GM06990 (cell line): ENCODE measurements at regions not wholly inside any gene's neighbourhood (a gene's known extent, or its start where the extent isn't known, plus 50 kb on each side); places are given as distances from the start of the nearest gene placed in this dataset.

Source experiments
- DNase-seq: peaks from one replicate; pipeline ENCODE4 v3.0.0-alpha.2; 2011; ENCODE audit not compliant: insufficient read length; ENCODE audit errors: extremely low read depth
- H3K27me3 ChIP-seq: replicated peaks from 2 replicates; pipeline ENCODE4 v1.6.0; 2011; ENCODE audit warnings: low read length; ENCODE audit not compliant: control insufficient read depth, insufficient read depth
- H3K36me3 ChIP-seq: 2 replicates; pipeline ENCODE4 v1.5.1; 2011; ENCODE audit warnings: low read length; ENCODE audit not compliant: control insufficient read depth, insufficient read depth
- H3K4me3 ChIP-seq: replicated peaks from 2 replicates; pipeline ENCODE4 v1.5.1; 2011; ENCODE audit warnings: low read depth, mild to moderate bottlenecking, control low read depth, low read length
- TF ChIP-seq, protein P1 (sequence below): IDR thresholded peaks from 2 replicates; pipeline ENCODE4 v1.5.1; 2011; ENCODE audit warnings: low read length, control low read depth, mild to moderate bottlenecking, inconsistent platforms; ENCODE audit not compliant: insufficient read depth, poor library complexity, severe bottlenecking

DNA sequence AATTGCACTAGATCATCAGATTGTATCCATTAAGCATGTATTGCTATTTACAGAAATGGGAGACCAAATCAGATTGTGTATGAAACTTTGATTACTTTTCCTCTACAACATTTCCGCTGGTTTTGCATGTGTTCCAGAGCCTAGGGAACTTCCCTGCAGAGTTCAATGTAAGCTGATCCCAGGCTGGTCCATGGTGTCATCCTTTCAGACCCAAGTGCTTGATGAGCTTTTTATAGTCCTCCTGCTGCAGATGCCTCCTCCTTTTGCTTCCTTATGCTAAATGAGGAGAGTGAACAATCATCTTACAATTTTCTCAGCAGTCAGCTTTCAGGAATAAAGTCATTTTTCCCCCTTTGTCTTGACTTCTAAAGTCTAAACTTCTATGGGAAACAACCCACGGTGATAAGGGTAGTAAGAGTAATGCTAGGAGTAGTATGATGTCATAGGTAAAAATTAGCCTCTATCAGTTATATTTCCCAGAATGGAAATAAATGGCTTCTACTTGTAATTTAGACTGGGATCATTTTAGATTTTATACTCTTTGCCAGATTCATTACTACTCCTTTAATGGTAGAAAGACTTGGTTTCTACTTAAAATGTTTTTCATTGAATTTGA, 55.1 kb upstream of the SLC4A4 start:
- DNase-seq, result no peak
- TF ChIP-seq, protein P1, sequence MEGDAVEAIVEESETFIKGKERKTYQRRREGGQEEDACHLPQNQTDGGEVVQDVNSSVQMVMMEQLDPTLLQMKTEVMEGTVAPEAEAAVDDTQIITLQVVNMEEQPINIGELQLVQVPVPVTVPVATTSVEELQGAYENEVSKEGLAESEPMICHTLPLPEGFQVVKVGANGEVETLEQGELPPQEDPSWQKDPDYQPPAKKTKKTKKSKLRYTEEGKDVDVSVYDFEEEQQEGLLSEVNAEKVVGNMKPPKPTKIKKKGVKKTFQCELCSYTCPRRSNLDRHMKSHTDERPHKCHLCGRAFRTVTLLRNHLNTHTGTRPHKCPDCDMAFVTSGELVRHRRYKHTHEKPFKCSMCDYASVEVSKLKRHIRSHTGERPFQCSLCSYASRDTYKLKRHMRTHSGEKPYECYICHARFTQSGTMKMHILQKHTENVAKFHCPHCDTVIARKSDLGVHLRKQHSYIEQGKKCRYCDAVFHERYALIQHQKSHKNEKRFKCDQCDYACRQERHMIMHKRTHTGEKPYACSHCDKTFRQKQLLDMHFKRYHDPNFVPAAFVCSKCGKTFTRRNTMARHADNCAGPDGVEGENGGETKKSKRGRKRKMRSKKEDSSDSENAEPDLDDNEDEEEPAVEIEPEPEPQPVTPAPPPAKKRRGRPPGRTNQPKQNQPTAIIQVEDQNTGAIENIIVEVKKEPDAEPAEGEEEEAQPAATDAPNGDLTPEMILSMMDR, result no peak
- Histone ChIP-seq H3K36me3 (no peaks in the 10 kb centered on the region), H3K27me3 (no peaks in the 10 kb centered on the region; the same call in 1 of the 2 replicates), H3K4me3 (no peak overlapping the region)

DNA sequence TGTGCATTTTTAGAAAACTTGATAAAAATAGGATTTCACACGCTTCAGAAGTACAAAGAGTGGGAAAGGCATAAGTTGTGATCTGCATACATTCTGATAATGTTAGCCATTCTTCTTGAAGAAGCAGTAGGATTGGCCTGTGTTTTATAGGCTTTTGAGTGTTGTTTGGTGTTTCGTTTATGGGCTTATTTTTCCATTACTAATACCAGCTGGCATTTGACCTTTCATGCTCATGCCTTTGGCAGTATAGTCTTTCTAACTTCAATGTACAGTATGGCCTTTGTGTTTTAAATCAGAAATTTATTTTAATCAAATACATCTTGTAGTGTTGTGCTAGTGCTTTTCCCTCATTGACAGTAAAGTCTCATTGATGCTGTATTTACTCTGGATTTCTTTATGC, 51.5 kb upstream of the SLC4A4 start:
- Histone ChIP-seq H3K4me3 (no peak overlapping the region), H3K27me3 (no peaks in the 10 kb centered on the region), H3K36me3 (no peaks in the 10 kb centered on the region)
- TF ChIP-seq, protein P1, result no peak
- DNase-seq, result no peak

DNA sequence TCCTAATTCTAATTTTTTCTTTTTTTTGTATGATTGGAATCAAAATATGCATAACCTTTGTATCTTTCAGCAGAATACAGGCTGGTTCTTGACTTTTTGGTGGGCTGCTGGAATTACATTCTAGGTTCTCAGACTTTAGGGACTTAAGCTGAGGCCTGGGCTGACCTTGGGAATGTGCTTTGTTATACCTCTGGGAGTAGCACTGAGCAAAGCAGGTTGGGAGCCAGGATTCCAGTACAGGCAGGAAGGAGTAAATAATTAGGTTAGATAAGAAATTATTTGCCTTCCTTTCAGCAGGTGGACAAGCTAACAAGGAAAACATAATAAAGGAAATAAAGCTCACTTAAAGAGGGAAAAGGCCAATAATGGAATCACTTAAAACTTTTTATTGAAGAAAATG, 49.9 kb upstream of the SLC4A4 start:
- Histone ChIP-seq H3K27me3 (no peaks in the 10 kb centered on the region), H3K4me3 (no peak overlapping the region), H3K36me3 (no peaks in the 10 kb centered on the region)
- TF ChIP-seq, protein P1, result no peak
- no peak for DNase-seq
